Smooth muscle cell (in vitro differentiated cells): ENCODE measurements at regions not wholly inside any gene's neighbourhood (a gene's known extent, or its start where the extent isn't known, plus 50 kb on each side); places are given as distances from the start of the nearest gene placed in this dataset.

Experiments
- DNase-seq: peaks from one replicate; lab custom pipeline; 2025; ENCODE audit not compliant: unreplicated experiment; lab: John Stamatoyannopoulos, UW
- H2AFZ ChIP-seq: fragments of 200-600 bp; sonication (generic); 2 replicates; pipeline ENCODE4 v1.6.0; 2016; ENCODE audit warnings: antibody characterized with exemption, low read depth, mild to moderate bottlenecking
- H3F3A ChIP-seq: fragments of 200-600 bp; sonication (generic); 2 replicates; pipeline ENCODE4 v1.6.0; 2017; ENCODE audit warnings: antibody characterized with exemption, low read depth
- H3K27ac ChIP-seq: fragments of 200-600 bp; sonication (generic); 2 replicates; pipeline ENCODE4 v1.5.1; 2016; ENCODE audit warnings: low read depth, mild to moderate bottlenecking
- H3K27me3 ChIP-seq: fragments of 200-600 bp; sonication (generic); 2 replicates; pipeline ENCODE4 v1.6.1; 2016; ENCODE audit warnings: low read depth, mild to moderate bottlenecking
- H3K36me3 ChIP-seq: fragments of 200-600 bp; sonication (generic); 2 replicates; pipeline ENCODE4 v1.5.1; 2016; ENCODE audit warnings: low read depth
- H3K4me1 ChIP-seq: fragments of 200-600 bp; sonication (generic); 2 replicates; pipeline ENCODE4 v1.5.1; 2016; ENCODE audit warnings: low read depth
- H3K4me2 ChIP-seq: fragments of 200-600 bp; sonication (generic); 2 replicates; pipeline ENCODE4 v1.6.0; 2016; ENCODE audit warnings: mild to moderate bottlenecking
- H3K4me3 ChIP-seq: fragments of 200-600 bp; sonication (generic); 2 replicates; pipeline ENCODE4 v1.5.1; 2016; ENCODE audit warnings: mild to moderate bottlenecking
- H3K79me2 ChIP-seq: fragments of 200-600 bp; sonication (generic); 2 replicates; pipeline ENCODE4 v1.6.0; 2016; ENCODE audit warnings: low read depth, mild to moderate bottlenecking
- H3K9ac ChIP-seq: fragments of 200-600 bp; sonication (generic); 2 replicates; pipeline ENCODE4 v1.6.0; 2016; ENCODE audit warnings: low read depth
- H3K9me3 ChIP-seq: fragments of 200-600 bp; sonication (generic); replicated peaks from 2 replicates; pipeline ENCODE4 v1.5.1; 2016; ENCODE audit warnings: low read depth
- H4K20me1 ChIP-seq: fragments of 200-600 bp; sonication (generic); 2 replicates; pipeline ENCODE4 v1.6.0; 2016; ENCODE audit warnings: low read depth
- WGBS: methylation state at CpG from one replicate; pipeline ENCODE4 v1.1.7; 2016; ENCODE audit warnings: low lambda C conversion rate; 5-methylcytosine and 5-hydroxymethylcytosine counted together
- TF ChIP-seq, protein P1 (sequence below): fragments of 200-600 bp; sonication (generic); IDR thresholded peaks from 2 replicates; pipeline ENCODE4 v1.5.1; 2017; ENCODE audit warnings: borderline replicate concordance, mild to moderate bottlenecking, antibody characterized with exemption; ENCODE audit not compliant: insufficient read depth, poor library complexity, severe bottlenecking

DNA sequence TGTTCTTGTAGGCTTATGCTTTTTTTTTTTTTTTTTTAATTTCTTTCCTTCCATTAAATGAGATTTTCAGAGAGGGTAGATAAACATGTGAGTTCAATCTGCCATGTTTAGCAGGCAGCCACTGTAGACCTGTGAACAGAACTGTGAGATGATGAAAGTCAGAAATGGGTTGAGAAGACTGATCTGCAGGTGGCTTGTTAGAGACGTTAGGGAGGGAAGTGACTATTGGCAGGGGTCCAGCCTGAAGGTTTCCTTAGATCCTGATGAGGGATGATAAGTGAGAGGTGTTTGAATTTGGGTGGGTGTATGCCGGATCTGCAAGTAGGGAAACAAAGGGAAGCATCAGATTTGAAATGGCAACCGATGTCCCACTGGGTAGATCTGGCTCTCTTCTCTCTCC, 157.8 kb downstream of the HS3ST3B1 start:
- TF ChIP-seq, protein P1, sequence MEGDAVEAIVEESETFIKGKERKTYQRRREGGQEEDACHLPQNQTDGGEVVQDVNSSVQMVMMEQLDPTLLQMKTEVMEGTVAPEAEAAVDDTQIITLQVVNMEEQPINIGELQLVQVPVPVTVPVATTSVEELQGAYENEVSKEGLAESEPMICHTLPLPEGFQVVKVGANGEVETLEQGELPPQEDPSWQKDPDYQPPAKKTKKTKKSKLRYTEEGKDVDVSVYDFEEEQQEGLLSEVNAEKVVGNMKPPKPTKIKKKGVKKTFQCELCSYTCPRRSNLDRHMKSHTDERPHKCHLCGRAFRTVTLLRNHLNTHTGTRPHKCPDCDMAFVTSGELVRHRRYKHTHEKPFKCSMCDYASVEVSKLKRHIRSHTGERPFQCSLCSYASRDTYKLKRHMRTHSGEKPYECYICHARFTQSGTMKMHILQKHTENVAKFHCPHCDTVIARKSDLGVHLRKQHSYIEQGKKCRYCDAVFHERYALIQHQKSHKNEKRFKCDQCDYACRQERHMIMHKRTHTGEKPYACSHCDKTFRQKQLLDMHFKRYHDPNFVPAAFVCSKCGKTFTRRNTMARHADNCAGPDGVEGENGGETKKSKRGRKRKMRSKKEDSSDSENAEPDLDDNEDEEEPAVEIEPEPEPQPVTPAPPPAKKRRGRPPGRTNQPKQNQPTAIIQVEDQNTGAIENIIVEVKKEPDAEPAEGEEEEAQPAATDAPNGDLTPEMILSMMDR = no peak
- H3K9ac ChIP-seq = no peak overlapping the region
- no peak overlapping the region for H2AFZ ChIP-seq
- 81% methylated on average over 3 of the region's 3 CpGs for WGBS
- H3K4me1 ChIP-seq = peaks cover 18% of the 10 kb centered on the region
- no peak overlapping the region for H3K4me3 ChIP-seq
- H3K9me3 ChIP-seq = no peaks in the 10 kb centered on the region
- no peaks in the 10 kb centered on the region for H3K79me2 ChIP-seq
- H3K36me3 ChIP-seq = no peaks in the 10 kb centered on the region
- H4K20me1 ChIP-seq = no peaks in the 10 kb centered on the region
- DNase-seq = no peak
- H3K27me3 ChIP-seq = no peaks in the 10 kb centered on the region
- H3F3A ChIP-seq = no peaks in the 10 kb centered on the region
- no peak overlapping the region for H3K27ac ChIP-seq
- H3K4me2 ChIP-seq = peak overlapping the region; percentile 29

- TF ChIP-seq, protein P1 = no peak
- Histone ChIP-seq H3K4me1 (peaks cover 12% of the 10 kb centered on the region), H3K9me3 (no peaks in the 10 kb centered on the region), H3K27me3 (no peaks in the 10 kb centered on the region), H3F3A (no peaks in the 10 kb centered on the region), H3K4me3 (no peak overlapping the region), H3K27ac (no peak overlapping the region), H4K20me1 (no peaks in the 10 kb centered on the region), H3K79me2 (no peaks in the 10 kb centered on the region), H3K9ac (no peak overlapping the region), H3K36me3 (no peaks in the 10 kb centered on the region), H3K4me2 (no peak overlapping the region), H2AFZ (no peak overlapping the region)
- WGBS = 91% methylated on average over 4 of the region's 4 CpGs
- no peak for DNase-seq
Measured at GRCh38 chr17:14454746-14455145, 153.9 kb downstream of the HS3ST3B1 start.

DNA sequence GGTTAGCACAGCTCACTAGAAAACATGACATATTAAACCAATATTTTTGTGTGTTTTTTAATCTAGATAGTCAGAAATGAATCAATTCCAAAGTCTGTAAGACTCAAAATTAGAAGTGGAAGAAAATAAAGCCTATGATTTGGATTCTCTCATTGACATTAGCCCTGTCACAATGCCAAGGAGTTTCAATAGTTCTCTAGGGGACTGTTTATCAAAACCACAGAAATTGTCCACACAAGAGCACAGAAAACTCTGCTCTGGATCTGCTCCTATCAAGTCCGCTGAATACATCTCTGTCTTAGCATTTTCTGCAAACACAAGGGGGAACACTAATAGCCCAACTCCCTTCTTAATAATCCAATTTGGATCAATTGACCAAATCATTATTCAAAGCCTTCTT, 152.0 kb downstream of the HS3ST3B1 start:
- H3K36me3 ChIP-seq = no peaks in the 10 kb centered on the region
- no peak overlapping the region for H3K9ac ChIP-seq
- H3F3A ChIP-seq = no peaks in the 10 kb centered on the region
- no peak overlapping the region for H2AFZ ChIP-seq
- no peaks in the 10 kb centered on the region for H4K20me1 ChIP-seq
- no peak overlapping the region for H3K4me3 ChIP-seq
- WGBS = 85% methylated on average over 1 of the region's 1 CpG
- DNase-seq = no peak
- TF ChIP-seq, protein P1 = no peak
- peaks cover 4% of the 10 kb centered on the region for H3K4me1 ChIP-seq
- H3K27me3 ChIP-seq = no peaks in the 10 kb centered on the region
- no peaks in the 10 kb centered on the region for H3K9me3 ChIP-seq
- no peak overlapping the region for H3K4me2 ChIP-seq
- no peaks in the 10 kb centered on the region for H3K79me2 ChIP-seq
- H3K27ac ChIP-seq = no peak overlapping the region

DNA sequence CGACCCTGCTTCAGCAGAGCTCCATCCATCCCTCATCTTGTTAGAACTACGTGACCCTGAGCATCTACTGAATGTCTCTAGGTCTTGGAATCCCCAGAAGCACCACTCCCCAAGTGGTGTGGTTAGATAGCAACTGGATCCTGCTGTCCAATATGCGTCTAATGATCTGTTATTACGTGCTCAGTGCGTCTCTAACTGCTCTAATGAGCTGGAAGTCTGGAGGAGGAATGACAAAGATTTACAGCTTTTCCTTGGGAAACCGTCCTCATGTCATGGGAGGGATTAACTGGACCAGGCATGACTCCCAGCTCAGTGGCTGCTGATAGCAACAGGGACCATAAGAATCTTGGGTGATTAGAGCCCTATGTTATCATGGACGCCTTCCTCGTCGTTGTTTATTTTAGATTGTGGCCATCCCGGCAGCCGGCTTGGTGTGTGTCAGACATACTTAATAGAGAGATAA, 150.9 kb downstream of the HS3ST3B1 start:
- H2AFZ ChIP-seq = no peak overlapping the region
- WGBS = 14% methylated on average over 11 of the region's 11 CpGs
- no peaks in the 10 kb centered on the region for H3K4me1 ChIP-seq
- no peaks in the 10 kb centered on the region for H3F3A ChIP-seq
- H3K9me3 ChIP-seq = no peaks in the 10 kb centered on the region
- H3K27me3 ChIP-seq = no peaks in the 10 kb centered on the region
- peak overlapping the region; percentile 69 for H3K4me2 ChIP-seq
- H3K79me2 ChIP-seq = no peaks in the 10 kb centered on the region
- no peak overlapping the region for H3K27ac ChIP-seq
- no peak overlapping the region for H3K4me3 ChIP-seq
- TF ChIP-seq, protein P1 = no peak
- no peak overlapping the region for H3K9ac ChIP-seq
- no peaks in the 10 kb centered on the region for H3K36me3 ChIP-seq
- no peak for DNase-seq
- H4K20me1 ChIP-seq = no peaks in the 10 kb centered on the region
